Smooth muscle cell (in vitro differentiated cells): ENCODE measurements at regions not wholly inside any gene's neighbourhood (a gene's known extent, or its start where the extent isn't known, plus 50 kb on each side); places are given as distances from the start of the nearest gene placed in this dataset.

ENCODE experiments used
- DNase-seq: peaks from one replicate; lab custom pipeline; 2025; ENCODE audit not compliant: unreplicated experiment; lab: John Stamatoyannopoulos, UW
- H2AFZ ChIP-seq: fragments of 200-600 bp; sonication (generic); 2 replicates; pipeline ENCODE4 v1.6.0; 2016; ENCODE audit warnings: antibody characterized with exemption, low read depth, mild to moderate bottlenecking
- H3F3A ChIP-seq: fragments of 200-600 bp; sonication (generic); 2 replicates; pipeline ENCODE4 v1.6.0; 2017; ENCODE audit warnings: antibody characterized with exemption, low read depth
- H3K27ac ChIP-seq: fragments of 200-600 bp; sonication (generic); 2 replicates; pipeline ENCODE4 v1.5.1; 2016; ENCODE audit warnings: low read depth, mild to moderate bottlenecking
- H3K27me3 ChIP-seq: fragments of 200-600 bp; sonication (generic); 2 replicates; pipeline ENCODE4 v1.6.1; 2016; ENCODE audit warnings: low read depth, mild to moderate bottlenecking
- H3K36me3 ChIP-seq: fragments of 200-600 bp; sonication (generic); 2 replicates; pipeline ENCODE4 v1.5.1; 2016; ENCODE audit warnings: low read depth
- H3K4me1 ChIP-seq: fragments of 200-600 bp; sonication (generic); 2 replicates; pipeline ENCODE4 v1.5.1; 2016; ENCODE audit warnings: low read depth
- H3K4me2 ChIP-seq: fragments of 200-600 bp; sonication (generic); 2 replicates; pipeline ENCODE4 v1.6.0; 2016; ENCODE audit warnings: mild to moderate bottlenecking
- H3K4me3 ChIP-seq: fragments of 200-600 bp; sonication (generic); 2 replicates; pipeline ENCODE4 v1.5.1; 2016; ENCODE audit warnings: mild to moderate bottlenecking
- H3K79me2 ChIP-seq: fragments of 200-600 bp; sonication (generic); 2 replicates; pipeline ENCODE4 v1.6.0; 2016; ENCODE audit warnings: low read depth, mild to moderate bottlenecking
- H3K9ac ChIP-seq: fragments of 200-600 bp; sonication (generic); 2 replicates; pipeline ENCODE4 v1.6.0; 2016; ENCODE audit warnings: low read depth
- H3K9me3 ChIP-seq: fragments of 200-600 bp; sonication (generic); replicated peaks from 2 replicates; pipeline ENCODE4 v1.5.1; 2016; ENCODE audit warnings: low read depth
- H4K20me1 ChIP-seq: fragments of 200-600 bp; sonication (generic); 2 replicates; pipeline ENCODE4 v1.6.0; 2016; ENCODE audit warnings: low read depth
- WGBS: methylation state at CpG from one replicate; pipeline ENCODE4 v1.1.7; 2016; ENCODE audit warnings: low lambda C conversion rate; 5-methylcytosine and 5-hydroxymethylcytosine counted together
- TF ChIP-seq, protein P1 (sequence below): fragments of 200-600 bp; sonication (generic); IDR thresholded peaks from 2 replicates; pipeline ENCODE4 v1.5.1; 2017; ENCODE audit warnings: borderline replicate concordance, mild to moderate bottlenecking, antibody characterized with exemption; ENCODE audit not compliant: insufficient read depth, poor library complexity, severe bottlenecking

DNA sequence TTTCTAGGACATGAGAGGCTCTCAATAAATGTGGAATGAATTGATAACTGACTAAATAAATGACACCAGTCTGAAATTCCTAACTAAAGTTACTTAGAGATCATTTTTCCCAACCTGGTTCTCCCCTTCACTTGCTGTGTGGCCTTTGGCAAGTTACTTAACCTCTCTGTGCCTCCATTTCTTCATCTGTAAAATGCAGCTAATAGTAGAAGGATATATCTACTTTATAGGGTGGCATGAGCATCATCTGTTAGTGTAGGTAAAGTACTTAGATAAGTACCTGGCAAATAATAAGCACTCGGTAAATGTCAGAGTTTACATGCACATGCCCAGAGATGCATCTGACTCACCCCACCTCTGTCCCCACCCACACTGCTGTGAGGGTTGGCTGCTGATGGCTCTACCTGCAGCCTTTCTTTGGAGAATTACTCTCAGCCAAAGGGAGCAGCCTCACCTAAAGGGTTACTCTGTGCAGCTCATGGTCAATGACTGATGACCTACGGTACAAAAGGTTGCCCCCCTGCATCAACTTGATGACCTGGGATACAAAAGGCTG, 139.3 kb downstream of the CHIC2 start:
- Histone ChIP-seq H4K20me1 (no peaks in the 10 kb centered on the region), H3K27ac (no peak overlapping the region), H2AFZ (no peak overlapping the region), H3K4me1 (no peaks in the 10 kb centered on the region), H3K4me2 (no peak overlapping the region), H3K27me3 (no peaks in the 10 kb centered on the region), H3F3A (no peaks in the 10 kb centered on the region), H3K9me3 (no peaks in the 10 kb centered on the region), H3K36me3 (no peaks in the 10 kb centered on the region), H3K4me3 (no peak overlapping the region), H3K9ac (no peak overlapping the region), H3K79me2 (no peaks in the 10 kb centered on the region)
- no peak for DNase-seq
- 89% methylated on average over 2 of the region's 2 CpGs for WGBS
- TF ChIP-seq, protein P1, sequence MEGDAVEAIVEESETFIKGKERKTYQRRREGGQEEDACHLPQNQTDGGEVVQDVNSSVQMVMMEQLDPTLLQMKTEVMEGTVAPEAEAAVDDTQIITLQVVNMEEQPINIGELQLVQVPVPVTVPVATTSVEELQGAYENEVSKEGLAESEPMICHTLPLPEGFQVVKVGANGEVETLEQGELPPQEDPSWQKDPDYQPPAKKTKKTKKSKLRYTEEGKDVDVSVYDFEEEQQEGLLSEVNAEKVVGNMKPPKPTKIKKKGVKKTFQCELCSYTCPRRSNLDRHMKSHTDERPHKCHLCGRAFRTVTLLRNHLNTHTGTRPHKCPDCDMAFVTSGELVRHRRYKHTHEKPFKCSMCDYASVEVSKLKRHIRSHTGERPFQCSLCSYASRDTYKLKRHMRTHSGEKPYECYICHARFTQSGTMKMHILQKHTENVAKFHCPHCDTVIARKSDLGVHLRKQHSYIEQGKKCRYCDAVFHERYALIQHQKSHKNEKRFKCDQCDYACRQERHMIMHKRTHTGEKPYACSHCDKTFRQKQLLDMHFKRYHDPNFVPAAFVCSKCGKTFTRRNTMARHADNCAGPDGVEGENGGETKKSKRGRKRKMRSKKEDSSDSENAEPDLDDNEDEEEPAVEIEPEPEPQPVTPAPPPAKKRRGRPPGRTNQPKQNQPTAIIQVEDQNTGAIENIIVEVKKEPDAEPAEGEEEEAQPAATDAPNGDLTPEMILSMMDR, result no peak

DNA sequence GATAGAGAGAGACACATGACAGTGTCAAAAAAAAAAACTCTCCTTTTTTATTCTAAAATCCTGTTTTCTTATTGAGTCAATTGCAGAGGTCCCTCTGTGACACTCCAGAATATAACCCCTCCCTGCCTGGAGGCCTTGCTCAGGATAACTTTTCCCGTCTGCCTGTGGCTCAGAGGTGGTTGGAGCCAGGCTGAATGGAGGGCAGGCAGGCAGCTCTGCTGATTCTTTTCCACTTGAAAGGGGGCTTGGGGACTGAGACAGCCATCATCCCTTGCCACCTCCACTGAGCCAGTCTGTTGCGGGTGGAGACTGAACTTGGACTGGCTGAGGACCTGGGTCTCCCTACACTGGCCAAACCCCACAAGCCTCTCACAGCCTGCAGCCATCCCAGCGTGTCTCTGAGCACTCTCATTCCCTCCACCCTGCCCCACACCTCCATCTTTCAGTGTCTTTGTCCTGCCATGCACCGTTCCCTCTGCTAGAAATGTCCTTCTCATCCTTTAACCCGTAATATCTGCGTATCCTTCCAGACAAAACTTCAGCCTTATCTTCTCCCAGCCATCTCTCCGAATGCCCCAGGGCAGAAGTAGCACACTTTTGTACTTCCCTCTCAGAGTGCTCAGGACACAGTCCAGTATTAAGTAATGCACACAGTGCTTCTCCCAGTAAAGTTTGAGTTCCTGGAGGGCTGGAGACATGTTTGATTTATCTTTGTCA, 139.9 kb downstream of the CHIC2 start:
- Histone ChIP-seq H3K36me3 (no peaks in the 10 kb centered on the region), H3K9ac (no peak overlapping the region), H4K20me1 (no peaks in the 10 kb centered on the region), H3K79me2 (no peaks in the 10 kb centered on the region), H3K27me3 (no peaks in the 10 kb centered on the region), H3K4me1 (no peaks in the 10 kb centered on the region), H3K9me3 (no peaks in the 10 kb centered on the region), H2AFZ (no peak overlapping the region), H3K4me3 (no peak overlapping the region), H3K4me2 (no peak overlapping the region), H3K27ac (no peak overlapping the region), H3F3A (no peaks in the 10 kb centered on the region)
- 68% methylated on average over 7 of the region's 7 CpGs for WGBS
- DNase-seq, result no peak
- TF ChIP-seq, protein P1, result no peak

DNA sequence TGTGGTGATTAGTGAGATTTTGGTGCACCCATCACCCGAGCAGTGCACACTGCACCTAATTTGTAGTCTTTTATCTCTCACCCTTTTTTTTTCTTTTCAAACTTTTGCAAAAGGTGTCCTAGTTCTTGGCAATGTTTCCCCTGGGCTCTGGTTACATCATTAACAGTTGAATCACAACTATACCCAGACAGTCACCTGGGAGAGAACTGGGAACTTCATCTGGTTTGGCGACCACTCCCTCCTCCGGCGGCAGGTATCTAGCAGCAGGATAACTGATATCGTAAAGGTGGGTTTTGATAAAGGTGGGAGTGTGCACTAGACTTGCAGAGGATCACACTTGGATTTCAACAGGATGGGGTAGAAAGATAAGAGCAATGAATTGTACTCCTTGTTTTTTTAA, 140.5 kb downstream of the CHIC2 start:
- no peaks in the 10 kb centered on the region for H4K20me1 ChIP-seq
- no peaks in the 10 kb centered on the region for H3K79me2 ChIP-seq
- no peaks in the 10 kb centered on the region for H3K36me3 ChIP-seq
- H3K9ac ChIP-seq, result no peak overlapping the region
- TF ChIP-seq, protein P1, result no peak
- H3F3A ChIP-seq, result no peaks in the 10 kb centered on the region
- DNase-seq, result no peak
- H3K9me3 ChIP-seq, result no peaks in the 10 kb centered on the region
- no peak overlapping the region for H2AFZ ChIP-seq
- no peak overlapping the region for H3K4me2 ChIP-seq
- no peak overlapping the region for H3K4me3 ChIP-seq
- 68% methylated on average over 5 of the region's 5 CpGs for WGBS
- no peak overlapping the region for H3K27ac ChIP-seq
- H3K27me3 ChIP-seq, result no peaks in the 10 kb centered on the region
- H3K4me1 ChIP-seq, result no peaks in the 10 kb centered on the region

DNA sequence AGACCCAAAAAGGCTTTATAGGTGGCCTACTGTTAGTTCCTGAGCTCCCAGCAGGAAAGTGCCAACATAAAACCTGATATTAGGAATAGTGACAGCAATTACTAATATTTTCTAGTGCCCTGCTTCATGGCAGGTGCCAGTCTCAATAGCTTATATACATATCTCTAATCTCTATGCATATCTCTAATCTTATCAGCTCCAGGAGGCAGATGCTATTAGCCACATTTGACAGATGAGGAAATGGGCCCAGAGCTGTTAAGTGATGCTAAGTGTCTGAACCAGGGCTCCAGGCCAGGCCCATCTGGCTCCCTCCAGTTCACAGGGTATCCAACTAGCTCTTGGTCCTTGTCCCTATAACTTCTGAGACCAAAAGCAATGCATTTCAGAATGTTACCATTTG, 142.5 kb downstream of the CHIC2 start:
- Histone ChIP-seq H3K4me1 (no peaks in the 10 kb centered on the region), H3K9me3 (no peaks in the 10 kb centered on the region), H3K27me3 (no peaks in the 10 kb centered on the region), H3K27ac (no peak overlapping the region), H3K79me2 (no peaks in the 10 kb centered on the region), H3K4me2 (no peak overlapping the region), H4K20me1 (no peaks in the 10 kb centered on the region), H3F3A (no peaks in the 10 kb centered on the region), H3K9ac (no peak overlapping the region), H3K36me3 (no peaks in the 10 kb centered on the region), H2AFZ (no peak overlapping the region), H3K4me3 (no peak overlapping the region)
- no peak for DNase-seq
- TF ChIP-seq, protein P1, result no peak
